M059J (cell line): ENCODE measurements at regions not wholly inside any gene's neighbourhood (a gene's known extent, or its start where the extent isn't known, plus 50 kb on each side); places are given as distances from the start of the nearest gene placed in this dataset.
"Not testable (repeated sequence)": the region's sequence is repeated elsewhere in the genome, so short reads cannot be mapped to it uniquely, and the experiment has no call there.

Source experiments
- DNase-seq: peaks from one replicate; pipeline ENCODE4 v3.0.0-alpha.2; 2012; ENCODE audit warnings: low read depth

GRCh38 chr14:87312169-87312893 lies 680.7 kb downstream of the GALC start:
- DNase-seq = no peak

GRCh38 chr14:87309557-87309956 lies 683.4 kb downstream of the GALC start:
- DNase-seq = no peak

GRCh38 chr14:87306409-87307168 lies 686.4 kb downstream of the GALC start:
- no peak for DNase-seq

GRCh38 chr14:87305345-87305744 lies 687.6 kb downstream of the GALC start:
- DNase-seq = no peak

- no peak for DNase-seq
Measured at GRCh38 chr14:87304404-87304803, 688.6 kb downstream of the GALC start.

- no peak for DNase-seq
Measured at GRCh38 chr14:87286826-87287225, 706.2 kb downstream of the GALC start.

GRCh38 chr14:87286191-87286590 lies 706.8 kb downstream of the GALC start:
- DNase-seq = no peak

GRCh38 chr14:87285506-87285905 lies 707.5 kb downstream of the GALC start:
- no peak for DNase-seq

- DNase-seq = no peak
Measured at GRCh38 chr14:87283547-87283946, 709.4 kb downstream of the GALC start.

GRCh38 chr14:87282266-87282665 lies 710.7 kb downstream of the GALC start:
- DNase-seq = no peak

- DNase-seq = no peak
Measured at GRCh38 chr14:87278415-87278814, 714.6 kb downstream of the GALC start.

- DNase-seq = no peak
Measured at GRCh38 chr14:87271331-87271730, 721.7 kb downstream of the GALC start.

- DNase-seq = no peak
Measured at GRCh38 chr14:87268997-87269396, 724.0 kb downstream of the GALC start.

GRCh38 chr14:87264796-87265195 lies 728.2 kb downstream of the GALC start:
- DNase-seq = no peak

- no peak for DNase-seq
Measured at GRCh38 chr14:87264272-87264785, 728.7 kb downstream of the GALC start.

GRCh38 chr14:87261621-87262020 lies 731.4 kb downstream of the GALC start:
- DNase-seq = no peak

GRCh38 chr14:87260460-87260859 lies 732.5 kb downstream of the GALC start:
- no peak for DNase-seq

GRCh38 chr14:87257421-87257820 lies 735.6 kb downstream of the GALC start:
- no peak for DNase-seq

GRCh38 chr14:87255058-87255457 lies 737.9 kb downstream of the GALC start:
- DNase-seq = no peak

- no peak for DNase-seq
Measured at GRCh38 chr14:87254331-87254874, 738.6 kb downstream of the GALC start.

GRCh38 chr14:87253791-87254190 lies 739.2 kb downstream of the GALC start:
- DNase-seq = not testable (repeated sequence)

- no peak for DNase-seq
Measured at GRCh38 chr14:87252103-87252502, 740.9 kb downstream of the GALC start.

- no peak for DNase-seq
Measured at GRCh38 chr14:87251011-87251410, 742.0 kb downstream of the GALC start.
